B cell (primary cell): ENCODE measurements at regions not wholly inside any gene's neighbourhood (a gene's known extent, or its start where the extent isn't known, plus 50 kb on each side); places are given as distances from the start of the nearest gene placed in this dataset.

Experiments used
- CTCF ChIP-seq: fragments of 200-600 bp; IDR thresholded peaks from one replicate; pipeline ENCODE4 v1.8.0; 2022; ENCODE audit warnings: antibody characterized with exemption, mild to moderate bottlenecking
- EZH2 ChIP-seq: IDR thresholded peaks from 2 replicates; pipeline ENCODE4 v1.6.1; 2012; ENCODE audit warnings: borderline replicate concordance, low read depth, mild to moderate bottlenecking, moderate library complexity, low read length; ENCODE audit not compliant: insufficient read depth, poor library complexity, severe bottlenecking

GRCh38 chr9:14515571-14516198 is 177.5 kb downstream of the ZDHHC21 start:
- no peak for TF ChIP-seq CTCF
- TF ChIP-seq EZH2 = no peak
